ENCODE measurements at regions not wholly inside any gene's neighbourhood (a gene's known extent, or its start where the extent isn't known, plus 50 kb on each side); places are given as distances from the start of the nearest gene placed in this dataset.

- no peaks in the 10 kb centered on the region for H3K36me3 ChIP-seq (ENCODE audit: control insufficient read depth in 3 of 3, insufficient read depth in 2 of 3, low read depth in 1 of 3, low read length in 3 of 3)
- WGBS, 3 donors = 62 to 63% (median 63%) methylated on average over 1 of the region's 1 CpG
- H3K9me3 ChIP-seq (ENCODE audit: control insufficient read depth in 2 of 2, insufficient read depth in 1 of 2, low read depth in 1 of 2, low read length in 1 of 2) = no peaks in the 10 kb centered on the region
- FAIRE-seq = no peak
- no peaks in the 10 kb centered on the region for H3K4me1 ChIP-seq (ENCODE audit: control insufficient read depth in 3 of 3, insufficient read depth in 2 of 3, low read depth in 1 of 3, low read length in 2 of 3)
- H3K27ac ChIP-seq (ENCODE audit: low read depth in 1 of 3, low read length in 2 of 3) = no peak overlapping the region
- DNase-seq = no peak
- H3K27me3 ChIP-seq (ENCODE audit: control insufficient read depth in 3 of 3, insufficient read depth in 3 of 3, low read length in 3 of 3) = no peaks in the 10 kb centered on the region
- H3K4me3 ChIP-seq (ENCODE audit: low read depth in 1 of 3, low read length in 3 of 3) = no peak overlapping the region
Measured at GRCh38 chr12:39028382-39028781, 123.0 kb upstream of the CPNE8 start.

GRCh38 chr12:39012870-39013269 lies 107.5 kb upstream of the CPNE8 start:
- FAIRE-seq (no peak), DNase-seq (no peak)
- no peak overlapping the region for H3K27ac ChIP-seq (ENCODE audit: low read depth in 1 of 3, low read length in 2 of 3)
- H3K27me3 ChIP-seq (ENCODE audit: control insufficient read depth in 3 of 3, insufficient read depth in 3 of 3, low read length in 3 of 3) = no peaks in the 10 kb centered on the region
- no peaks in the 10 kb centered on the region for H3K4me1 ChIP-seq (ENCODE audit: control insufficient read depth in 3 of 3, insufficient read depth in 2 of 3, low read depth in 1 of 3, low read length in 2 of 3)
- no peaks in the 10 kb centered on the region for H3K9me3 ChIP-seq (ENCODE audit: control insufficient read depth in 2 of 2, insufficient read depth in 1 of 2, low read depth in 1 of 2, low read length in 1 of 2)
- no peaks in the 10 kb centered on the region for H3K36me3 ChIP-seq (ENCODE audit: control insufficient read depth in 3 of 3, insufficient read depth in 2 of 3, low read depth in 1 of 3, low read length in 3 of 3)
- WGBS, 3 donors = 31 to 50% (median 40%) methylated on average over 1 of the region's 1 CpG
- no peak overlapping the region for H3K4me3 ChIP-seq (ENCODE audit: low read depth in 1 of 3, low read length in 3 of 3)

DNA sequence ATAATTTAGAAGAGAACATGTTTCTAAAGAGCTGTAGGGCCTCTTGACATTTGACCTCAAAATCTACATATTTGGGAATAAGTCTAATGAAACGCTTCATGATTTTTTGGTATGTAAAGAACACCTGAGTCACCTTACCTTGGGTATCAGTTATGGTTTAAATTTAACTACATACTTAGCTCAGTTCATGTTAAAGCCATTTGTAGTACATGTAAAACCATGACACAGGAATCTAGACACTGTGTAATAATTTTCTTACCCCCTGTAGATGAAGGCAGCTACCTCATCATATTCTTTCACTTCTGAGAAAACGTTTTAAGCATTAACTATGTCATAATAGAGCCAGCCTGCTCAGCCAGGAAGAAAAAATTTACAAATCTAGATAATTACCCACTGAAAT lies 105.8 kb upstream of the CPNE8 start:
- Histone ChIP-seq H3K4me1 (ENCODE audit: control insufficient read depth in 3 of 3, insufficient read depth in 2 of 3, low read depth in 1 of 3, low read length in 2 of 3) (no peaks in the 10 kb centered on the region), H3K27ac (ENCODE audit: low read depth in 1 of 3, low read length in 2 of 3) (no peak overlapping the region), H3K27me3 (ENCODE audit: control insufficient read depth in 3 of 3, insufficient read depth in 3 of 3, low read length in 3 of 3) (no peaks in the 10 kb centered on the region), H3K4me3 (ENCODE audit: low read depth in 1 of 3, low read length in 3 of 3) (no peak overlapping the region), H3K9me3 (ENCODE audit: control insufficient read depth in 2 of 2, insufficient read depth in 1 of 2, low read depth in 1 of 2, low read length in 1 of 2) (no peaks in the 10 kb centered on the region), H3K36me3 (ENCODE audit: control insufficient read depth in 3 of 3, insufficient read depth in 2 of 3, low read depth in 1 of 3, low read length in 3 of 3) (no peaks in the 10 kb centered on the region)
- DNase-seq (no peak), FAIRE-seq (no peak)
- WGBS, 3 donors = 37 to 50% (median 37%) methylated on average over 2 of the region's 2 CpGs

DNA sequence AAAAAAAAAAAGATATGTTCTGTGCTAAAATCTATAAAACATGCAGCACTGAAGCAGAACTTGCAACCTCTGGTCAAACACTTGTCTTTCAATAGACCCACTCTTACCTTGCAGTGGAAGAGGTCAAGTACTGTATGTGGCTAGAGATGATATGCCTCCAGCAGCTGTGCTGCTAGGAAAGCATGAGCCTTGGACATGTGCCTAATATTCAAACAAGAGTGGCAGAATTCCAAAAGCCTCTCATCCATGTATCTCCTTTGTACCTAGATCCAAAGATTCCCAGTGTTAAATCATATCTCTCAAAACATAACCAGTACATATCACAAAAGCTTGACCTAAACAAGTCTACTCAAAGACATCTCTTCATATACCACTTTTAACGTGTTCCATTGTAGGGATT lies 105.0 kb upstream of the CPNE8 start:
- no peaks in the 10 kb centered on the region for H3K36me3 ChIP-seq (ENCODE audit: control insufficient read depth in 3 of 3, insufficient read depth in 2 of 3, low read depth in 1 of 3, low read length in 3 of 3)
- FAIRE-seq (no peak), DNase-seq (no peak)
- WGBS, 3 donors = 67 to 89% (median 81%) methylated on average over 1 of the region's 1 CpG
- H3K4me3 ChIP-seq (ENCODE audit: low read depth in 1 of 3, low read length in 3 of 3) = no peak overlapping the region
- H3K27me3 ChIP-seq (ENCODE audit: control insufficient read depth in 3 of 3, insufficient read depth in 3 of 3, low read length in 3 of 3) = no peaks in the 10 kb centered on the region
- H3K27ac ChIP-seq (ENCODE audit: low read depth in 1 of 3, low read length in 2 of 3) = no peak overlapping the region
- H3K9me3 ChIP-seq (ENCODE audit: control insufficient read depth in 2 of 2, insufficient read depth in 1 of 2, low read depth in 1 of 2, low read length in 1 of 2) = no peaks in the 10 kb centered on the region
- H3K4me1 ChIP-seq (ENCODE audit: control insufficient read depth in 3 of 3, insufficient read depth in 2 of 3, low read depth in 1 of 3, low read length in 2 of 3) = no peaks in the 10 kb centered on the region

DNA sequence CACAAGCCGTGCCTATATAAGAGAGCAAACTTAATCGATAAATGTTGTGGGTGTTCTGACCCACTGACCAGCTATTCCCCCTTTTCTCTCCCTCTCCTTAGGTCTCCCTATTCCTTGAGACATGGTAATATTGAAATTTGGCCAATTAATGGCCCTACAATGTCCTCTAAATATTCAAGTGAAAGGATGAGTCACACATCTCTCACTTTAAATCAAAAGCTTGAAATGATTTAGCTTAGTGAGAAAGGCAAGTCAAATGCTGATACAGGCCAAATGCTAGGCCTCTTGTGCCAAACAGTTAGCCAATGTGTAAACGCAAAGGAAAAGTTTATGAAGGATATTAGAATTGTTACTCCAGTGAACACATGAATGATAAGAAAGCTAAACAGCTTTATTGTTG lies 102.2 kb upstream of the CPNE8 start:
- WGBS, 3 donors = 52 to 86% (median 61%) methylated on average over 3 of the region's 3 CpGs
- no peak overlapping the region for H3K4me3 ChIP-seq (ENCODE audit: low read depth in 1 of 3, low read length in 3 of 3)
- H3K9me3 ChIP-seq (ENCODE audit: control insufficient read depth in 2 of 2, insufficient read depth in 1 of 2, low read depth in 1 of 2, low read length in 1 of 2) = no peaks in the 10 kb centered on the region
- H3K27me3 ChIP-seq (ENCODE audit: control insufficient read depth in 3 of 3, insufficient read depth in 3 of 3, low read length in 3 of 3) = no peaks in the 10 kb centered on the region
- no peak for FAIRE-seq
- no peaks in the 10 kb centered on the region for H3K36me3 ChIP-seq (ENCODE audit: control insufficient read depth in 3 of 3, insufficient read depth in 2 of 3, low read depth in 1 of 3, low read length in 3 of 3)
- no peak for DNase-seq
- H3K27ac ChIP-seq (ENCODE audit: low read depth in 1 of 3, low read length in 2 of 3) = no peak overlapping the region
- H3K4me1 ChIP-seq (ENCODE audit: control insufficient read depth in 3 of 3, insufficient read depth in 2 of 3, low read depth in 1 of 3, low read length in 2 of 3) = no peaks in the 10 kb centered on the region

DNA sequence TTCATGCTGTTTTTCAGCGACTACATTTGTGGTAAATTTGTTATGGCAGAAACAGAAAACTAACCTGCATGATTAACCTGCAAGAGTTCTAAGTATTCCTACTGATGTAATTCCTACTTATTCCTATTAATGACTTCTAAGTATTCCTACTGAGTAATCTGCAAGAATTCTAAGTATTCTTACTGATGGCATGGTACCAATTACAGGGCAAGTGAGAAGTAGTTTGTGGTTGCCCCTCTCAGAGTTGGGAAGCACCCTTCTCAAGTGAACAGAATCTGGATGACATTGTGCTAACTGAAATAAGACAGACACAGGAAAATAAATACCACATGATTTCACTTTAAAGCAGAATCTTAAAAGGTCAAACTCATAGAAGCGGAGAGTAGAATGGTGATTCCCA lies 100.9 kb upstream of the CPNE8 start:
- H3K27me3 ChIP-seq (ENCODE audit: control insufficient read depth in 3 of 3, insufficient read depth in 3 of 3, low read length in 3 of 3) = no peaks in the 10 kb centered on the region
- WGBS, 3 donors = 86 to 91% (median 91%) methylated on average over 2 of the region's 2 CpGs
- H3K9me3 ChIP-seq (ENCODE audit: control insufficient read depth in 2 of 2, insufficient read depth in 1 of 2, low read depth in 1 of 2, low read length in 1 of 2) = no peaks in the 10 kb centered on the region
- DNase-seq = no peak
- no peak for FAIRE-seq
- no peaks in the 10 kb centered on the region for H3K36me3 ChIP-seq (ENCODE audit: control insufficient read depth in 3 of 3, insufficient read depth in 2 of 3, low read depth in 1 of 3, low read length in 3 of 3)
- H3K4me1 ChIP-seq (ENCODE audit: control insufficient read depth in 3 of 3, insufficient read depth in 2 of 3, low read depth in 1 of 3, low read length in 2 of 3) = no peaks in the 10 kb centered on the region
- H3K27ac ChIP-seq (ENCODE audit: low read depth in 1 of 3, low read length in 2 of 3) = no peak overlapping the region
- H3K4me3 ChIP-seq (ENCODE audit: low read depth in 1 of 3, low read length in 3 of 3) = no peak overlapping the region

- no peak overlapping the region for H3K27ac ChIP-seq (ENCODE audit: low read depth in 1 of 3, low read length in 2 of 3)
- no peaks in the 10 kb centered on the region for H3K4me1 ChIP-seq (ENCODE audit: control insufficient read depth in 3 of 3, insufficient read depth in 2 of 3, low read depth in 1 of 3, low read length in 2 of 3)
- no peak for DNase-seq
- H3K4me3 ChIP-seq (ENCODE audit: low read depth in 1 of 3, low read length in 3 of 3) = no peak overlapping the region
- H3K36me3 ChIP-seq (ENCODE audit: control insufficient read depth in 3 of 3, insufficient read depth in 2 of 3, low read depth in 1 of 3, low read length in 3 of 3) = no peaks in the 10 kb centered on the region
- no peak for FAIRE-seq
- no peaks in the 10 kb centered on the region for H3K9me3 ChIP-seq (ENCODE audit: control insufficient read depth in 2 of 2, insufficient read depth in 1 of 2, low read depth in 1 of 2, low read length in 1 of 2)
- H3K27me3 ChIP-seq (ENCODE audit: control insufficient read depth in 3 of 3, insufficient read depth in 3 of 3, low read length in 3 of 3) = no peaks in the 10 kb centered on the region
Measured at GRCh38 chr12:39005671-39006070, 100.3 kb upstream of the CPNE8 start.

- DNase-seq (peak; percentile 56 to 70), FAIRE-seq (no peak)
- WGBS, 3 donors = 24 to 54% (median 35%) methylated on average over 3 of the region's 3 CpGs
- Histone ChIP-seq H3K9me3 (ENCODE audit: control insufficient read depth in 2 of 2, insufficient read depth in 1 of 2, low read depth in 1 of 2, low read length in 1 of 2) (no peaks in the 10 kb centered on the region), H3K4me3 (ENCODE audit: low read depth in 1 of 3, low read length in 3 of 3) (no peak overlapping the region), H3K36me3 (ENCODE audit: control insufficient read depth in 3 of 3, insufficient read depth in 2 of 3, low read depth in 1 of 3, low read length in 3 of 3) (no peaks in the 10 kb centered on the region), H3K27me3 (ENCODE audit: control insufficient read depth in 3 of 3, insufficient read depth in 3 of 3, low read length in 3 of 3) (no peaks in the 10 kb centered on the region), H3K4me1 (ENCODE audit: control insufficient read depth in 3 of 3, insufficient read depth in 2 of 3, low read depth in 1 of 3, low read length in 2 of 3) (no peaks in the 10 kb centered on the region), H3K27ac (ENCODE audit: low read depth in 1 of 3, low read length in 2 of 3) (no peak overlapping the region)
Measured at GRCh38 chr12:39003541-39004155, 98.3 kb upstream of the CPNE8 start.

DNA sequence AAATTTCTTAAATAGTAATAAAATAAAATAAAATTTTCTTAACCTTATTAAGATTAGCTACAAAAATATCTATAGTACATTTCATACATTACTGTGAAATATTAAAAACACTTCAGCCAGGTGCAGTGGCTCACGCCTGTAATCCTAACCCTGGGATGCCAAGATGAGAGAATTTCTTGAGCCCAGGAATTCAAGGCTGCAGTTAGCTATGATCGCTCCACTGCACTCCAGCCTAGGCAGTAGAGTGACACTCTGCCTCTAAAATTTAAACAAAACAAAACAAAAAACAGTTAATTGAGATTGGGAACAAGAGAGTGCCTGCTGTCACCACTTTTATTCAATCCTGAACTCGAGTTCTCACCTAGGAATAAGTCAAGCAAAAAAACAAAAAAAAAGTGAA lies 95.0 kb upstream of the CPNE8 start:
- FAIRE-seq (no peak), DNase-seq (no peak)
- Histone ChIP-seq H3K27me3 (ENCODE audit: control insufficient read depth in 3 of 3, insufficient read depth in 3 of 3, low read length in 3 of 3) (no peaks in the 10 kb centered on the region), H3K36me3 (ENCODE audit: control insufficient read depth in 3 of 3, insufficient read depth in 2 of 3, low read depth in 1 of 3, low read length in 3 of 3) (no peaks in the 10 kb centered on the region), H3K9me3 (ENCODE audit: control insufficient read depth in 2 of 2, insufficient read depth in 1 of 2, low read depth in 1 of 2, low read length in 1 of 2) (no peaks in the 10 kb centered on the region), H3K4me1 (ENCODE audit: control insufficient read depth in 3 of 3, insufficient read depth in 2 of 3, low read depth in 1 of 3, low read length in 2 of 3) (no peaks in the 10 kb centered on the region), H3K4me3 (ENCODE audit: low read depth in 1 of 3, low read length in 3 of 3) (no peak overlapping the region), H3K27ac (ENCODE audit: low read depth in 1 of 3, low read length in 2 of 3) (no peak overlapping the region)
- WGBS, 3 donors = 71 to 89% (median 86%) methylated on average over 3 of the region's 3 CpGs
